ENCODE measurements at regions not wholly inside any gene's neighbourhood (a gene's known extent, or its start where the extent isn't known, plus 50 kb on each side); places are given as distances from the start of the nearest gene placed in this dataset.

GRCh38 chr11:38256436-38256835 is 1658.4 kb upstream of the RAG2 start:
- no peak for TF ChIP-seq CTCF (IDR thresholded peaks at IDR 0.05; ENCODE audit: borderline replicate concordance)

GRCh38 chr11:38254913-38255312 is 1656.9 kb upstream of the RAG2 start:
- no peaks in the 10 kb centered on the region for H3K4me1 ChIP-seq
- intact Hi-C loops (cut with micrococcal nuclease) = no loop called here
- no peak for DNase-seq
- H3K36me3 ChIP-seq = no peaks in the 10 kb centered on the region
- no peak overlapping the region for H3K27ac ChIP-seq (replicated peaks)
- no peak overlapping the region for H3K4me3 ChIP-seq
- no peak for TF ChIP-seq CTCF (IDR thresholded peaks at IDR 0.05; ENCODE audit: borderline replicate concordance)
- no peaks in the 10 kb centered on the region for H3K27me3 ChIP-seq (ENCODE audit: low read depth)
- H3K9me3 ChIP-seq (replicated peaks) = no peaks in the 10 kb centered on the region

More at GRCh38 chr11:38256436-38256835, 1658.4 kb upstream of the RAG2 start:
- no peaks in the 10 kb centered on the region for H3K9me3 ChIP-seq (replicated peaks)
- no peak overlapping the region for H3K4me3 ChIP-seq
- no peak overlapping the region for H3K27ac ChIP-seq (replicated peaks)
- no peak for DNase-seq
- intact Hi-C loops (cut with micrococcal nuclease) = no loop called here
- H3K4me1 ChIP-seq = no peaks in the 10 kb centered on the region
- no peaks in the 10 kb centered on the region for H3K36me3 ChIP-seq
- no peaks in the 10 kb centered on the region for H3K27me3 ChIP-seq (ENCODE audit: low read depth)

GRCh38 chr11:38252620-38253019 is 1654.6 kb upstream of the RAG2 start:
- no peak overlapping the region for H3K27ac ChIP-seq (replicated peaks)
- no peaks in the 10 kb centered on the region for H3K9me3 ChIP-seq (replicated peaks)
- no peaks in the 10 kb centered on the region for H3K36me3 ChIP-seq
- DNase-seq = no peak
- no peak overlapping the region for H3K4me3 ChIP-seq
- intact Hi-C loops (cut with micrococcal nuclease) = no loop called here
- H3K4me1 ChIP-seq = no peaks in the 10 kb centered on the region
- no peak for TF ChIP-seq CTCF (IDR thresholded peaks at IDR 0.05; ENCODE audit: borderline replicate concordance)
- no peaks in the 10 kb centered on the region for H3K27me3 ChIP-seq (ENCODE audit: low read depth)

GRCh38 chr11:38246451-38246850 is 1648.4 kb upstream of the RAG2 start:
- Histone ChIP-seq H3K36me3 (no peaks in the 10 kb centered on the region), H3K27me3 (ENCODE audit: low read depth) (no peaks in the 10 kb centered on the region), H3K4me3 (no peak overlapping the region), H3K9me3 (replicated peaks) (no peaks in the 10 kb centered on the region), H3K27ac (replicated peaks) (no peak overlapping the region), H3K4me1 (no peaks in the 10 kb centered on the region)
- TF ChIP-seq CTCF (IDR thresholded peaks at IDR 0.05; ENCODE audit: borderline replicate concordance) = no peak
- intact Hi-C loops (cut with micrococcal nuclease) = no loop called here
- DNase-seq = no peak

GRCh38 chr11:38226684-38227083 is 1628.6 kb upstream of the RAG2 start:
- peaks cover 68% of the 10 kb centered on the region for H3K9me3 ChIP-seq (replicated peaks)
- no peaks in the 10 kb centered on the region for H3K27me3 ChIP-seq (ENCODE audit: low read depth)
- no peaks in the 10 kb centered on the region for H3K36me3 ChIP-seq
- H3K4me3 ChIP-seq = no peak overlapping the region
- H3K27ac ChIP-seq (replicated peaks) = no peak overlapping the region
- no peak for TF ChIP-seq CTCF (IDR thresholded peaks at IDR 0.05; ENCODE audit: borderline replicate concordance)
- DNase-seq = no peak
- H3K4me1 ChIP-seq = no peaks in the 10 kb centered on the region
- intact Hi-C loops (cut with micrococcal nuclease) = no loop called here

GRCh38 chr11:38221295-38221694 is 1623.3 kb upstream of the RAG2 start:
- intact Hi-C loops (cut with micrococcal nuclease) = no loop called here
- H3K27ac ChIP-seq (replicated peaks) = no peak overlapping the region
- H3K4me3 ChIP-seq = no peak overlapping the region
- H3K27me3 ChIP-seq (ENCODE audit: low read depth) = no peaks in the 10 kb centered on the region
- peaks cover 63% of the 10 kb centered on the region for H3K9me3 ChIP-seq (replicated peaks)
- no peaks in the 10 kb centered on the region for H3K4me1 ChIP-seq
- H3K36me3 ChIP-seq = no peaks in the 10 kb centered on the region
- TF ChIP-seq CTCF (IDR thresholded peaks at IDR 0.05; ENCODE audit: borderline replicate concordance) = no peak
- no peak for DNase-seq

Data from left ventricle myocardium inferior (tissue), 1 donor.